Limb (tissue), 2 donors: ENCODE measurements at regions not wholly inside any gene's neighbourhood (a gene's known extent, or its start where the extent isn't known, plus 50 kb on each side); places are given as distances from the start of the nearest gene placed in this dataset.
"Not testable (repeated sequence)": the region's sequence is repeated elsewhere in the genome, so short reads cannot be mapped to it uniquely, and the experiment has no call there.

Experiments used
- DNase-seq, 2 donors: peaks; one replicate each; pipeline ENCODE4 v3.0.0-alpha.2; 2016; ENCODE audit errors: extremely low spot score in 2 of 2

GRCh38 chr7:47092336-47092735, 489.6 kb downstream of the TNS3 start:
- no peak for DNase-seq

- DNase-seq = no peak
Measured at GRCh38 chr7:47091141-47091540, 490.8 kb downstream of the TNS3 start.

GRCh38 chr7:47089461-47089860, 492.4 kb downstream of the TNS3 start:
- peak in 1 of 2 donors; percentile 25 for DNase-seq

- DNase-seq = no peak
Measured at GRCh38 chr7:47089068-47089417, 492.9 kb downstream of the TNS3 start.

GRCh38 chr7:47088329-47089067, 493.4 kb downstream of the TNS3 start:
- peak; percentile 77 to 79 for DNase-seq

GRCh38 chr7:47087866-47088265, 494.0 kb downstream of the TNS3 start:
- DNase-seq = no peak

- DNase-seq = no peak
Measured at GRCh38 chr7:47085491-47086275, 496.2 kb downstream of the TNS3 start.

- no peak for DNase-seq
Measured at GRCh38 chr7:47083476-47084250, 498.2 kb downstream of the TNS3 start.

GRCh38 chr7:47080816-47081215, 501.1 kb downstream of the TNS3 start:
- DNase-seq = no peak

GRCh38 chr7:47078241-47078640, 503.7 kb downstream of the TNS3 start:
- no peak for DNase-seq

GRCh38 chr7:47074702-47075153, 507.2 kb downstream of the TNS3 start:
- no peak for DNase-seq

- no peak for DNase-seq
Measured at GRCh38 chr7:47073284-47073683, 508.6 kb downstream of the TNS3 start.

- DNase-seq = no peak
Measured at GRCh38 chr7:47071866-47072265, 510.0 kb downstream of the TNS3 start.

GRCh38 chr7:47069385-47070076, 512.4 kb downstream of the TNS3 start:
- no peak for DNase-seq

GRCh38 chr7:47066976-47067614, 514.8 kb downstream of the TNS3 start:
- DNase-seq = no peak

- DNase-seq = no peak
Measured at GRCh38 chr7:47056731-47057130, 525.2 kb downstream of the TNS3 start.

- DNase-seq = not testable (repeated sequence)
Measured at GRCh38 chr7:47052541-47053208, 529.2 kb downstream of the TNS3 start.

GRCh38 chr7:47049234-47049774, 532.6 kb downstream of the TNS3 start:
- DNase-seq = no peak

- DNase-seq = no peak
Measured at GRCh38 chr7:47047384-47047783, 534.5 kb downstream of the TNS3 start.

GRCh38 chr7:47046949-47047348, 535.0 kb downstream of the TNS3 start:
- no peak for DNase-seq
